ENCODE measurements at regions not wholly inside any gene's neighbourhood (a gene's known extent, or its start where the extent isn't known, plus 50 kb on each side); places are given as distances from the start of the nearest gene placed in this dataset.

DNA sequence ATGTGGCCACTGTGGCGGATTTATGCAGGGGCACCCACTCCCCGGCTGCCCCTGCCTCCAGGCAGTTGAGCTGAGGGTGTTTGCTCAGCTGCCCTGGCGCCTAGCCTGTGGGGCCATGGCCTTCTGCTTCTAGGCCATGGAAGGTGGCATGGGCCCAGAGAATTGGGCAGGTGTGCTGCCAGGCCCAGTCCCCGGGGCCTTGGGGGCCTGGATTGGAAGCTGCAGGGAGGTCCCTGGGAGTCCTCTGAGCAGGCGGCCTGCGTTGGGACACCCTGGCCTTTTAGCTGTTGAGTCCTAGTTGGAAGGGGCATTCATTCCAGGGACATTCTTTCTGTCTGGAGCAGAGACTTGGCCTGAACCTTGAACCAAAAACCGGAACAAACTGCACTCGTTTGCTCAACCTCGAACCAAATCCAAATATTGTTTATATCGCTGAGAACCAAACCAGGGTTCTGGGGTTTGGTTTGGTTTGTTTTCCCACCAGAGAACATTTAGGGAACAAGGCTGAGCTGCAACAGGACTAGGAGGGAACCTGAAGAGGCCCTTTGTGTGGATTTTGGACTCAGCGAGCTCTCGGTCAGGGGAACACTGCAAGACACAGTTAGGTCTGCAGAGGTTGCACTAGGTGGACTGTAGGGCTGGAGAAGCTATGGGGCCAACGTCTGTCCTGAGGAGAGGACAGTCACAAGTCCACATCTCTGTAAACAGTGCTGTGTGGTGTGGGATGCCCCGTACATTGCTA, 116.8 kb downstream of the BOD1 start:
- no peak overlapping the region for H3K27ac ChIP-seq (ENCODE audit: low read length)
- H3K9me3 ChIP-seq (ENCODE audit: insufficient read depth, low read length), result no peaks in the 10 kb centered on the region
- H3K4me3 ChIP-seq (ENCODE audit: low read length), result no peak overlapping the region
- TF ChIP-seq, protein P1, sequence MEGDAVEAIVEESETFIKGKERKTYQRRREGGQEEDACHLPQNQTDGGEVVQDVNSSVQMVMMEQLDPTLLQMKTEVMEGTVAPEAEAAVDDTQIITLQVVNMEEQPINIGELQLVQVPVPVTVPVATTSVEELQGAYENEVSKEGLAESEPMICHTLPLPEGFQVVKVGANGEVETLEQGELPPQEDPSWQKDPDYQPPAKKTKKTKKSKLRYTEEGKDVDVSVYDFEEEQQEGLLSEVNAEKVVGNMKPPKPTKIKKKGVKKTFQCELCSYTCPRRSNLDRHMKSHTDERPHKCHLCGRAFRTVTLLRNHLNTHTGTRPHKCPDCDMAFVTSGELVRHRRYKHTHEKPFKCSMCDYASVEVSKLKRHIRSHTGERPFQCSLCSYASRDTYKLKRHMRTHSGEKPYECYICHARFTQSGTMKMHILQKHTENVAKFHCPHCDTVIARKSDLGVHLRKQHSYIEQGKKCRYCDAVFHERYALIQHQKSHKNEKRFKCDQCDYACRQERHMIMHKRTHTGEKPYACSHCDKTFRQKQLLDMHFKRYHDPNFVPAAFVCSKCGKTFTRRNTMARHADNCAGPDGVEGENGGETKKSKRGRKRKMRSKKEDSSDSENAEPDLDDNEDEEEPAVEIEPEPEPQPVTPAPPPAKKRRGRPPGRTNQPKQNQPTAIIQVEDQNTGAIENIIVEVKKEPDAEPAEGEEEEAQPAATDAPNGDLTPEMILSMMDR (IDR thresholded peaks at IDR 0.05; ENCODE audit: low read depth, low read length), result no peak
- TF ChIP-seq EZH2phosphoT487 (IDR thresholded peaks at IDR 0.05; ENCODE audit: low read depth), result no peak
- no peaks in the 10 kb centered on the region for H4K20me1 ChIP-seq (ENCODE audit: insufficient read depth, low read length)
- H3K36me3 ChIP-seq (replicated peaks; ENCODE audit: low read depth, low read length), result no peaks in the 10 kb centered on the region
- H2AFZ ChIP-seq (ENCODE audit: low read depth, low read length), result no peak overlapping the region
- peaks cover 25% of the 10 kb centered on the region; the same call in 1 of the 2 replicates for H3K27me3 ChIP-seq (ENCODE audit: low read depth, low read length)
- H3K4me2 ChIP-seq (ENCODE audit: low read length), result no peak overlapping the region
- no peaks in the 10 kb centered on the region for H3K79me2 ChIP-seq (ENCODE audit: low read length)
- H3K9ac ChIP-seq (ENCODE audit: low read length), result no peak overlapping the region
- H3K4me1 ChIP-seq (ENCODE audit: low read length), result no peaks in the 10 kb centered on the region

DNA sequence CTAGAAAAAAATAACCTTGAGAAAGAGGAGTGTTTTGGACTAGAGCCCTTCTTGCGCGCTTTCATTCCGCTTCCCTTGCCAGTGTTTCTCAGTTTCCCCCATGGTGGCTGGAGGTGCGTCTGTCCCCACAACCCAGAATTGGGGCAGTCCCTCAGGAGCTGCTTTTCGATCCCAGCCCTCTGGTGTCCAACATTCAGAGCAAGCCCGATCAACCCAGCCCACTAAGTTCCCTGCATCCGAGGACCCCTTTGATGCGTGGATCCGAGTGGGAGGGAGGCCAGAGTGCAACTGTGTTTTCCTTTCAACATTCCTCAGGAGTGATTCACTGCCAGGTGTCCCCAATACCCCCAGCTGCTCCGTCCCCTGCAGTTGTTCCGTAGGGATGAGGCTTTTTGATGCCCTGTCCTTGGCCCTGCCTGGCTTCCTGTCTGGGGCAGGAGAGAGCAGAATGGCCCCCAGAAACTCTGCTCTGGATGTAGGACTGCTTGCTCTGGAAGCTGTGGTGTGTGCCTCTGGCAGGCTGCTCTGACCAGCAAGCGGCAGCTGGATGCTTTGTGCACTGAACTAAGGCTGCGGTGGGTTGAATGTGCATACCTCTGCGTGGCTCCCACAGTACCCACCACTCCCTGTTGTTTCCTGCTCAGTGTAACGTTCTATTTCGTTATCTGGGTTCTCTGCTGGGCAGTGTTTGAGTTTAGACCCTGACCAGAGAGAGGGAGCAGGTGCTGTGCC, 117.5 kb downstream of the BOD1 start:
- no peak overlapping the region for H3K27ac ChIP-seq (ENCODE audit: low read length)
- H3K27me3 ChIP-seq (ENCODE audit: low read depth, low read length), result peaks cover 24% of the 10 kb centered on the region; the same call in 1 of the 2 replicates
- H3K4me1 ChIP-seq (ENCODE audit: low read length), result no peaks in the 10 kb centered on the region
- H3K79me2 ChIP-seq (ENCODE audit: low read length), result no peaks in the 10 kb centered on the region
- H3K9me3 ChIP-seq (ENCODE audit: insufficient read depth, low read length), result no peaks in the 10 kb centered on the region
- no peak for TF ChIP-seq EZH2phosphoT487 (IDR thresholded peaks at IDR 0.05; ENCODE audit: low read depth)
- TF ChIP-seq, protein P1 (IDR thresholded peaks at IDR 0.05; ENCODE audit: low read depth, low read length), result no peak
- no peak overlapping the region for H2AFZ ChIP-seq (ENCODE audit: low read depth, low read length)
- H3K4me2 ChIP-seq (ENCODE audit: low read length), result no peak overlapping the region
- no peaks in the 10 kb centered on the region for H3K36me3 ChIP-seq (replicated peaks; ENCODE audit: low read depth, low read length)
- no peaks in the 10 kb centered on the region for H4K20me1 ChIP-seq (ENCODE audit: insufficient read depth, low read length)
- H3K9ac ChIP-seq (ENCODE audit: low read length), result no peak overlapping the region
- H3K4me3 ChIP-seq (ENCODE audit: low read length), result no peak overlapping the region

DNA sequence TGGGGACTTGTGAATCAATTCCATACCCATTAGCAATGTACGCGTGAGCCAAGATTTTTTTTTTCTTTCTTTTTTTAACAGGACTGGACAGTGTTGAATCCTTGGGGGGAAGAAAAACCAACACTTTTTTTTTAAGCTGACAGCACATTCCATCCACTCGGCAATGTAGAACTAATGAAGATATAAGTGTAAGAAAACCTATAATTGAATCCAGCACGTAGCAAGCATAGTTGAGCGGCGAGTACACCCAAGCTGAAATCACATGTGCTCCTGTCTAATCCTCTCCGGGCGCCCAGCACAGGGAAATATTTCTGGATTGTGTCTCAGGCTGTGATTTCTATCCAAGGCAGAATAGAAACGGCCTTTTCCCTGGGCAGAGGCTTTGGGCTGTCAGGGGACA, 118.2 kb downstream of the BOD1 start:
- no peaks in the 10 kb centered on the region for H3K9me3 ChIP-seq (ENCODE audit: insufficient read depth, low read length)
- peaks cover 22% of the 10 kb centered on the region; the same call in 1 of the 2 replicates for H3K27me3 ChIP-seq (ENCODE audit: low read depth, low read length)
- TF ChIP-seq EZH2phosphoT487 (IDR thresholded peaks at IDR 0.05; ENCODE audit: low read depth), result no peak
- TF ChIP-seq, protein P1 (IDR thresholded peaks at IDR 0.05; ENCODE audit: low read depth, low read length), result no peak
- no peak overlapping the region for H3K27ac ChIP-seq (ENCODE audit: low read length)
- no peak overlapping the region for H3K4me2 ChIP-seq (ENCODE audit: low read length)
- no peaks in the 10 kb centered on the region for H3K36me3 ChIP-seq (replicated peaks; ENCODE audit: low read depth, low read length)
- no peak overlapping the region for H3K4me3 ChIP-seq (ENCODE audit: low read length)
- no peaks in the 10 kb centered on the region for H4K20me1 ChIP-seq (ENCODE audit: insufficient read depth, low read length)
- no peak overlapping the region for H3K9ac ChIP-seq (ENCODE audit: low read length)
- no peak overlapping the region for H2AFZ ChIP-seq (ENCODE audit: low read depth, low read length)
- no peaks in the 10 kb centered on the region for H3K4me1 ChIP-seq (ENCODE audit: low read length)
- no peaks in the 10 kb centered on the region for H3K79me2 ChIP-seq (ENCODE audit: low read length)

DNA sequence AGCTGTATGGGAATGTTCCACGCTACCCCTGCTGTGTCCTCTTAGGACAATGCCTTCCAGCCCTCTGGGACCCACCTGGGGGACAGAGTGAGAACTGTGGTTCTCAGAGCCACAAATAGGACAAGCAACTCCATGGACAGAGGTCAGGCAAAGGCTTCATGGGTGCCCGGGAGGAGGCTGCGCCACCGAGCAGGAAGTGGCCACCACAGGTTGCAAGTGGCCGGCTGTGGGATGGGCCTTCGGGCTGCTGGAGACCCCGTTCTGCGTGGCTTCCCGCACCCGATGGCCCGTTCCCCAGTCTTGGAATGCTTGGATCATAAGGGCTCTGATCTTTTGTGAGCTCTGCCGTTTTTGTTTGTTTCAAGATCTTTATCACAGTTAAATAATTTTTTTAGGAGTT, 118.8 kb downstream of the BOD1 start:
- H3K4me3 ChIP-seq (ENCODE audit: low read length), result no peak overlapping the region
- H3K79me2 ChIP-seq (ENCODE audit: low read length), result no peaks in the 10 kb centered on the region
- H3K36me3 ChIP-seq (replicated peaks; ENCODE audit: low read depth, low read length), result no peaks in the 10 kb centered on the region
- no peak overlapping the region for H3K9ac ChIP-seq (ENCODE audit: low read length)
- H3K4me2 ChIP-seq (ENCODE audit: low read length), result no peak overlapping the region
- H3K4me1 ChIP-seq (ENCODE audit: low read length), result no peaks in the 10 kb centered on the region
- H2AFZ ChIP-seq (ENCODE audit: low read depth, low read length), result no peak overlapping the region
- H3K27me3 ChIP-seq (ENCODE audit: low read depth, low read length), result peaks cover 22% of the 10 kb centered on the region; the same call in 1 of the 2 replicates
- H3K27ac ChIP-seq (ENCODE audit: low read length), result no peak overlapping the region
- no peaks in the 10 kb centered on the region for H4K20me1 ChIP-seq (ENCODE audit: insufficient read depth, low read length)
- TF ChIP-seq, protein P1 (IDR thresholded peaks at IDR 0.05; ENCODE audit: low read depth, low read length), result no peak
- TF ChIP-seq EZH2phosphoT487 (IDR thresholded peaks at IDR 0.05; ENCODE audit: low read depth), result no peak
- no peaks in the 10 kb centered on the region for H3K9me3 ChIP-seq (ENCODE audit: insufficient read depth, low read length)
